Activated CD8-positive, alpha-beta T cell treated with anti-CD3 and anti-CD28 coated beads, Interleukin-2, amount 10 ng/mL, durations not matched to agents 7 days and 5 days (primary cell): ENCODE measurements at regions not wholly inside any gene's neighbourhood (a gene's known extent, or its start where the extent isn't known, plus 50 kb on each side); places are given as distances from the start of the nearest gene placed in this dataset.

Experiments
- ATAC-seq: fragments of 150-1000 bp; cut with Tn5 transposase; one replicate; pipeline ENCODE4 v1.10.0; 2021; ENCODE audit warnings: moderate library complexity
- CTCF ChIA-PET: fragments of 350-600 bp; sonication (Branson Sonifier 250); formaldehyde crosslinking; loops from one replicate; lab custom pipeline; 2021; ENCODE audit warnings: antibody characterized with exemption; lab: Charles Lee
- POLR2A ChIA-PET: fragments of 350-600 bp; sonication (Branson Sonifier 250); formaldehyde crosslinking; loops from one replicate; lab custom pipeline; 2021; ENCODE audit warnings: antibody characterized with exemption; lab: Charles Lee
- DNase-seq: peaks from one replicate; pipeline ENCODE4 v3.0.0-alpha.2; 2020
- H3K27ac Mint-ChIP-seq: one replicate; pipeline ENCODE4 v1.8.0; 2021; ENCODE audit warnings: mild to moderate bottlenecking, mixed read lengths
- H3K27me3 Mint-ChIP-seq: one replicate; pipeline ENCODE4 v1.8.0; 2021; ENCODE audit warnings: low read depth, mixed read lengths
- H3K36me3 Mint-ChIP-seq: one replicate; pipeline ENCODE4 v1.8.0; 2021; ENCODE audit warnings: low read depth, mixed read lengths
- H3K4me1 Mint-ChIP-seq: one replicate; pipeline ENCODE4 v1.8.0; 2021; ENCODE audit warnings: low read depth, mixed read lengths
- H3K4me3 Mint-ChIP-seq: one replicate; pipeline ENCODE4 v1.8.0; 2021; ENCODE audit warnings: mild to moderate bottlenecking, mixed read lengths
- H3K9me3 Mint-ChIP-seq: one replicate; pipeline ENCODE4 v1.8.0; 2022; ENCODE audit warnings: mixed read lengths; ENCODE audit not compliant: insufficient read depth

DNA sequence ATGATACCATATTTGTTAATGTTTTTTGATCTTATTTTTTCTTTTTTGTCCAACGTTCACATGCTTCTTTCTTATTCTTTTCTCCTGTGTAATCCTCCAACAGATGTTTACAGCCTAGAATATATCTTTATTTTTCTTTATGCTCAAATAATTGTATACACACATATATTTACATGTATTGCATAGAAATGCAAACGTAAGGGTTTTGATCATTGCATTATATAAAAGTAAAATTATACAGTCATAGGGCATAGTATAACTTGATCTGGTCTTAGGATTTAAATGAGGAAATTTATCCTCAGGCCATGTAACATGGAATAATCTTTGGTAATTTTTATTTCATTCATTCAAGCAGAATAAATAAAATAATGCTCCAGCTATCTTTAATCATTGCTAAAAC lies 84.9 kb upstream of the EEF1E1 start:
- POLR2A ChIA-PET: no interaction called here
- H3K36me3 Mint-ChIP-seq: no peaks in the 10 kb centered on the region
- H3K27me3 Mint-ChIP-seq: peaks cover 3% of the 10 kb centered on the region
- no peaks in the 10 kb centered on the region for H3K9me3 Mint-ChIP-seq
- no peaks in the 10 kb centered on the region for H3K4me1 Mint-ChIP-seq
- DNase-seq (no peak), ATAC-seq (no peak)
- CTCF ChIA-PET: no interaction called here
- no peak overlapping the region for H3K4me3 Mint-ChIP-seq
- H3K27ac Mint-ChIP-seq: no peak overlapping the region

DNA sequence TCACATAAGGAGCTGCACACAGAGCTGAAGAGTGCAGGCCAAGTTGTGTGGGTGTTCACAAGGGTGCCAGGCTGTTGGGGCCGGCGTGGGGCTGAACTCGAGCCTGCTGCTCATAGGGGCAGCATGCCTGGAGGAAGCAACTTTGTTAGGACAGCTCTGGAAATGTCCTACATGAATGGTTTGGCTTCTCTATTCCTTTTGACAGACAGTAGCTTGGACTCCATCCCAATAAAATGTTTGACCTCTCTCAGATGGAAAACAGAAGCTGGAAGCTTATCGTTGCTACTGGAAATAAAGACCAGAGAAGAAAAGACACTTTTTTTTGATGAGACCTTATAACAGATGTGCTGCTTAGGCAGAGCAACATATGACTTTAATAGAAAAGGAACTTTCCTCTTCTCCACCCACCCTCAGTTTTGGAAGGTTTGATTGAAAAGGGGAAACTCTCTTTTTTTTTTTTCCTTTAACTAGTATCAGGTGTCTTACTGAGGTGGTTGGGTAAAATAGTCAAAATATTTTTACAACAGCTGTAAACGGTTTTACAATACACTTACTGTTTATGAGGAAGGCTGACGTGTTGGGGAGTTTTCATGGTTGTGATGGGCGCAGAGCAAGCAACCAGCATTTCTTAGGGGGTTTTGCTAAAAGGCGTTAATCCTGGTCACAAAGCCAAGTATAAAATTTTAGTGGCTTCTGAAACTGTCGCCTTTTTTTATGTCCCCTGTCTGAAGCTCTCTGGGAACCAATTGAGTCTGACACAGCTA lies 80.7 kb upstream of the EEF1E1 start:
- Mint-ChIP-seq H3K4me1 (no peaks in the 10 kb centered on the region), H3K4me3 (no peak overlapping the region), H3K27me3 (peaks cover 3% of the 10 kb centered on the region), H3K27ac (no peak overlapping the region), H3K9me3 (no peaks in the 10 kb centered on the region), H3K36me3 (no peaks in the 10 kb centered on the region)
- POLR2A ChIA-PET: no interaction called here
- ATAC-seq: no peak
- DNase-seq: no peak
- CTCF ChIA-PET: no interaction called here

DNA sequence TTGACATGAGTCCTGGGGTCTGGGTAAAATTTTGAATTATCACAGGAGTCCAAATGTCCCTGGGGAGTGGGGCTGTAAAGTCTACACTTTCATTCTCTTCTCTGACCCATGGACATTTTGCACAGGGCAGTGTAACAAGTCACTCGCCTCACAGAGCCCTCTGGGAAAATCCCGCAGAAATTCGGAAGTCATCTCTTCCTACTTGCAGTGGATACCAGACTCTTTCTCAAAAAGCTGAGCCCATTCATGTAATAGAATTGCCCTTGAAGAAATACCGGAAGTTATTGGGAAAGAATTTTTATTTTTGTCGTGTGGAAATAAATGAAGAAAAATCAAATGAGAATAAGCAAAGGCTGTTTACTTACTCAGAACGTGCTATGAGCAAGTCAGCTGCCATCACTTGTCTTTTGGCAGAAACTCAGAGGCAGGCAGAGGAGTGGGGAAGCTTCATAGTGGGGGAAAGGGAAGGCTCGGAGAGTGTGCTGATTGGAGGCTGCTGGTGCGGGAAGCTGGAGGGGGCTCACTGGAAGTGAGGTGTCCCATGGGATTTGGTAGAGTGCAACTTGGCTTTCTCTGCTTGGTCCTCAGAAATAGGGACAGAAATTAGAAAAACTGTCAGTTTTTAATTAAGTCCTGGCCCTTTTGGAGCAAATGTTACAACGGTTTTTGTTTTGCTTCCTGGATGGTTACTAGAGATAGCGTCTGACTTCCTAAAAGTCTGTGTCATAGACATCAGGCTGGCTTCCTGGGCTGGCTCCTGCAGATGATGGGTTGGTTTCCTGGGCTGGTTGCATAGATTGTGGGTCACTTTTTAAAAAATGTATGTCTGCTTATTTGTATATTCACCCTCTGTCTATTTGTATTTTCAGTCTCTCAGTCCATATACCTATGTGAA lies 79.8 kb upstream of the EEF1E1 start:
- POLR2A ChIA-PET: no interaction called here
- Mint-ChIP-seq H3K9me3 (no peaks in the 10 kb centered on the region), H3K4me1 (no peaks in the 10 kb centered on the region), H3K27ac (no peak overlapping the region), H3K27me3 (peaks cover 3% of the 10 kb centered on the region), H3K4me3 (no peak overlapping the region), H3K36me3 (no peaks in the 10 kb centered on the region)
- ATAC-seq: no peak
- DNase-seq: no peak
- CTCF ChIA-PET: no interaction called here

DNA sequence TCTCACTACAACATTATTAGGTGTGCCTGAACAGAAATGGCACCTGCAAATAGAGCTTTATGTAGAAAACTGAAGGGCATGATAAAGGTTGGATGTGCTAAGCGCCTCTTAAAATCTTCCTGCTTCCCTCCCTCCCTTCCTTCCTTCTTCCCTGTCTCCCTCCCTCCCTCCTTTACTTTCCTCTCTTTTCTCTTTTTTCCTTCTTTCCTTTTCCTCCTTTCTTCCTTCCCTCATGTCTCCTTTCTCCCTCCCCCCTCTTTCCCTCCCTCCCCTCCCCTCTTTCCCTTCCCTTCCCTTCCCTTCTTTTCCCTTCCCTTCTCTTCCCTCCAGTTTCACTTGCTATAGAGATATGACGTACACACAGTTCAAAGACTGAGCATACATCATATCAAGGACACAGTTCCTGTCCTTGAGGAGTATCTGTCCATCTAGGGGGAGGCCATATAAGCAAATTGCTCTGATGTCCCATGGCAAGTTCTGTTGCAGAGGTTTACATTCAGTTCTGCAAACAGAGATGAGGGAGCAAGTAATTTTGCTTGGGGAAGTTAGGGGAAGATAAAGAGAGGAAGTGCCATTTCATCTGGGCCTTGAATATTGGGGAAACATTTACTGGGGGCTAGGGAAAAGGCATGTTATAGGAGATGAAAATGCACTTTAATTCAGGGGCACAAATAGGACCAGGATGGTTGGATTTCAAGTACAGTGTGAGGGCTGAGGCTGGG lies 79.0 kb upstream of the EEF1E1 start:
- Mint-ChIP-seq H3K27me3 (peaks cover 6% of the 10 kb centered on the region), H3K4me1 (no peaks in the 10 kb centered on the region), H3K36me3 (no peaks in the 10 kb centered on the region), H3K27ac (no peak overlapping the region), H3K4me3 (no peak overlapping the region), H3K9me3 (no peaks in the 10 kb centered on the region)
- DNase-seq (no peak), ATAC-seq (no peak)
- ChIA-PET CTCF (no interaction called here), POLR2A (no interaction called here)

DNA sequence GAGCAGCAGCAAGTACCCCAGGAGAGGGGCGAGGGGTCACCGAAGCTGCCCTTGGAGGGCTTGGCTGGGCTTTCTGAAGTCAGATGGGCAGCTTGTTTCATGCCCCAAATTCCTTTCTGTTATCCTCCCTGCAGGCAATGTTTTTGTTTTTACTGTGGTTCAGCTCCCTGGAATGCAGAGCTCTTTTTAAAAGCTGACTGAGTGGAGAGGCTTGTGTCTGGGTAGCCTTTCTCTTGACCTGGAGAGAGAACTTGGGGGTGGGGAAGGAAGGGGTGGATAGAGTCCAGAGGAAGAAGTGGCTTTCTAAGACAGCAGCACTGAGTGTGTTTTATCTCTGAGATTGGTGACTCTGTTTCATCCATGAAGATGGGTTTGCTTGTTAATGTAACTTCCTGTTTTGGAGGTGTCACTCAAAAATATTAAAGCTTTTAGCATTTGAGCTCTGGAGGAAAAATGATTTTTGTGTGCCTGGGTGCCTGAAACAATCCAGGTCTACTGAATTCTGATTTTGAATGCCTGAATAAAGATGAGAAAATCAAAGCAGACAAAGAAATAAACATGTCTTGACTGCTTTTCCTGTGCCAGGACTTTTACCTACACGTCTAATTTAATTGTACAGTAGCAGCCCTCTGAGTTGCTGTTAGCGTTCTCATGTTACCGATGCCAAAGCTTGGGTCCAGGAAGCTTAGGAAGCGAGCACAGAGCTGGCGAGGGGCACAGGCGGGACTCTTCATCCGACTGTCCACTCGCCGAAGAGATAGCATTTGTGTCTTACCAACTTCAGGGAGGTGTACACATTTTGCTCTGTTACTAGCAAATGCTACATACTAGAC lies 78.2 kb upstream of the EEF1E1 start:
- peaks cover 6% of the 10 kb centered on the region for H3K27me3 Mint-ChIP-seq
- H3K36me3 Mint-ChIP-seq: no peaks in the 10 kb centered on the region
- H3K27ac Mint-ChIP-seq: no peak overlapping the region
- H3K4me1 Mint-ChIP-seq: no peaks in the 10 kb centered on the region
- no peaks in the 10 kb centered on the region for H3K9me3 Mint-ChIP-seq
- CTCF ChIA-PET: no interaction called here
- no peak overlapping the region for H3K4me3 Mint-ChIP-seq
- DNase-seq (no peak), ATAC-seq (no peak)
- POLR2A ChIA-PET: no interaction called here

DNA sequence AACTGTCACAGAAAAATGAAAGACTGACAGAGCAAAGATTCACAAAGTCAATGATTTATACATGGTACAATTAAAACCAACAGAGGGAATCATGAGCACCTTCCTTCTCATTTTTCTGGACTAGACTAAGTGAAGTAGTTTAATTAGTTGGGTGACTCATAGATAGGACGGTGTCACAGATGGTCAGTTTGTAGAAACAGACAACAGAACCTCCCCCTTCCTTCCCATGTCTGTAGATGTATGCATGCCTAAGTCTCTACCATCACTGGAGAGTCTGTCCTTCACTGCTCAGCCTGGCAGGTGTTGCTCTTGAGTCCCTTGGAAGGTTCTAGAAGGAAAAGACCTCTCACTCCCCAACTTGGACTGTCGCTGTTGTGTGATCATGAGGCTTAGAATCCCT lies 75.4 kb upstream of the EEF1E1 start:
- ATAC-seq: no peak
- H3K9me3 Mint-ChIP-seq: no peaks in the 10 kb centered on the region
- DNase-seq: no peak
- H3K27me3 Mint-ChIP-seq: peaks cover 3% of the 10 kb centered on the region
- CTCF ChIA-PET: no interaction called here
- H3K27ac Mint-ChIP-seq: no peak overlapping the region
- no peak overlapping the region for H3K4me3 Mint-ChIP-seq
- POLR2A ChIA-PET: no interaction called here
- H3K36me3 Mint-ChIP-seq: no peaks in the 10 kb centered on the region
- no peaks in the 10 kb centered on the region for H3K4me1 Mint-ChIP-seq

DNA sequence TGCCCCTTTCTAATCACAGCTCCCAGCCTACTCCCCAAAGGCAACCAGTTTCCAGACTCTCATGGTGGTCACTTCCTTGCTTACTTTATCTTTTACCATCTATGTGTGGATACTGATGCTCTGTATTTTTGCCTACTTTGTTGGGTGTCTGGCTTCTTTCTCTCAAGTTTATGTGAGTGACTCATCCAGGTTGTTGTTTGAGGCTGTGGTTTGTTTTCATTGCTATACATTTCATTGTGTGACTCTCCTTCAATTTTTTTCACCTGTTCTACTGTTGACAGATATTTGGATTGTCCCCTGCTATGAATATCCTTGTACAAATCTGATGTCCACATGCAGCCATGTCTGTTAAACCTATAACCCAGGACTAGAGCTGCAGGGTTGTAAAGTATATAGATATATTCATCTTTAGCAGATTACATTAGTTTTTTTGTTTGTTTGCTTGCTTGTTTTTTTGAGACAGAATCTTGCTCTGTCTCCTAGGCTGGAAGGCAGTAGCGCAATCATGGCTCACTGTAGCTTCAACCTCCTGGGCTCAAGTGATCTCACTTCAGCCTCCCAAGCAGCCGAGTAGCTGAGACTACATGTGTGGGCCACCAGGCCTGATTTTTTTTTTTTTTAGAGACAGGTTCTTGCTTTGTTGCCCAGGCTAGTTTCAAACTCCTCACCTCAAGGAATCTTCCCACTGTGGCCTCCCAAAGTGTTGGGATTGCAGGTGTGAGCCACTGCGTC lies 72.9 kb upstream of the EEF1E1 start:
- no peaks in the 10 kb centered on the region for H3K4me1 Mint-ChIP-seq
- H3K4me3 Mint-ChIP-seq: no peak overlapping the region
- H3K27ac Mint-ChIP-seq: no peak overlapping the region
- ATAC-seq (no peak), DNase-seq (no peak)
- H3K36me3 Mint-ChIP-seq: no peaks in the 10 kb centered on the region
- H3K9me3 Mint-ChIP-seq: no peaks in the 10 kb centered on the region
- ChIA-PET POLR2A (no interaction called here), CTCF (interaction anchor here (0.6 kb wide), 1 partner anchor 55 kb away, joined by 3 read pairs; no protein-coding TSS in a partner anchor)
- H3K27me3 Mint-ChIP-seq: peaks cover 3% of the 10 kb centered on the region

DNA sequence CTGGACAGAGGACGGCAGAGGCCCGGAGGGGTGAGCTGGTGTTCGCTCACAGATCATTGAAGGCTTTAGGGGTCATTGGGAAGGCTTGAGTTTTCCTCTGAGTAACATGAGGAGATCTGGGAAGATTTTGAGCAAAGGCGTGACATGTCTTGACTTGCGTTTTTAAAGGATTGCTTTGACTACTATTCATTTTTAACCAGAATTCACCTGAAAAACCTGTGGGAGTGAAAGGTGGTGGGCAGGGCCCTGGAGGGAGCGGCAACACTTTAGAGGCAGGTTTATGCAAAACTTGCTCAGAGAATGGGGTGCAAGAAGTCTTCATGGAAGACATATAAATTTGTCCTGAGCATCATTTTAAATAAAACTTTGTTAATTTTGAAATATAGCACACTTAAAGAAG lies 72.2 kb upstream of the EEF1E1 start:
- Mint-ChIP-seq H3K36me3 (no peaks in the 10 kb centered on the region), H3K4me3 (no peak overlapping the region), H3K27me3 (peaks cover 3% of the 10 kb centered on the region), H3K4me1 (no peaks in the 10 kb centered on the region), H3K9me3 (no peaks in the 10 kb centered on the region), H3K27ac (no peak overlapping the region)
- ChIA-PET POLR2A (no interaction called here), CTCF (no interaction called here)
- no peak for ATAC-seq
- no peak for DNase-seq

DNA sequence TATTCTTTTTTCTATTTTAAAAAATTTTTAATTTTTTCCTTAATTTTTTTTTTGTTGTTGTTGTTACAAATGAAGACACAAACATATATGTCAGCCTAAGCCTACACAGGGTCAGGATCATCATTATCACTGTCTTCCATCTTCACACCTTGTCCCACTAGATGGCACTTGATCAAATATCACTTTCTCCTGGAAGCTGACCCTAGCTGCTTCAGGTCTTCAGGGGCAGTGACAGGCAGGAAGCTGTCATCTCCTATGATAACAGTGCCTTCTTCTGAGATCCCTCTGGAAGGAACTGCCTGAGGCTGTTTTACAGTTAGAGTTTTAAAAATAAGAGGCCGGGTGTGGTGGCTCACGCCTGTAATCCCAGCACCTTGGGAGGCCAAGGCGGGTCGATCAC lies 70.2 kb upstream of the EEF1E1 start:
- Mint-ChIP-seq H3K4me1 (no peaks in the 10 kb centered on the region), H3K4me3 (no peak overlapping the region), H3K36me3 (no peaks in the 10 kb centered on the region), H3K27ac (no peak overlapping the region), H3K9me3 (no peaks in the 10 kb centered on the region), H3K27me3 (peaks cover 3% of the 10 kb centered on the region)
- DNase-seq (no peak), ATAC-seq (no peak)
- POLR2A ChIA-PET: interaction anchor here (0.6 kb wide), 1 partner anchor 367 kb away, joined by 3 read pairs; no protein-coding TSS in a partner anchor
- CTCF ChIA-PET: interaction anchor here (1.9 kb wide), 1 partner anchor 47 kb away, joined by 5 read pairs; no protein-coding TSS in a partner anchor

DNA sequence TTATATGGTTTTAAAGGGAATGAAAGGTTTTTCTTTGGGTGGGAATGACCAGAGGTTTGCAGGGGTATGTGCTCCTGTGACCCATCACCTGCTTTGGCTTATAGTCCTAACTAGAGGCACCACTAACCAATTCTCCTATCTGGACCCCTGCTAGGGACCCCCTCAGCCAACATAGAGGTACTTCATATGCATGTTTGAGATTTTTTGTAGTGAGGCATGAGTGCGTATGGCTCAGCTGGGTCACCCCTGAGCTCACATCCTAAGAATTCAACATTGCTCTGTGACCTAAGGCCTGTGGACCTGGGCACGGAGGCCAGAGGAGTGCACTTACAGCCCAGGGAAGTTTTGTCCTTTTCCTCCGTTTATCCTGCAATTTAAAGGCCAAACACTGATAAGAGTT lies 68.4 kb upstream of the EEF1E1 start:
- no peaks in the 10 kb centered on the region for H3K36me3 Mint-ChIP-seq
- ChIA-PET POLR2A (no interaction called here), CTCF (no interaction called here)
- H3K4me3 Mint-ChIP-seq: no peak overlapping the region
- DNase-seq: no peak
- no peaks in the 10 kb centered on the region for H3K4me1 Mint-ChIP-seq
- no peak overlapping the region for H3K27ac Mint-ChIP-seq
- no peaks in the 10 kb centered on the region for H3K9me3 Mint-ChIP-seq
- H3K27me3 Mint-ChIP-seq: peaks cover 2% of the 10 kb centered on the region
- ATAC-seq: no peak

DNA sequence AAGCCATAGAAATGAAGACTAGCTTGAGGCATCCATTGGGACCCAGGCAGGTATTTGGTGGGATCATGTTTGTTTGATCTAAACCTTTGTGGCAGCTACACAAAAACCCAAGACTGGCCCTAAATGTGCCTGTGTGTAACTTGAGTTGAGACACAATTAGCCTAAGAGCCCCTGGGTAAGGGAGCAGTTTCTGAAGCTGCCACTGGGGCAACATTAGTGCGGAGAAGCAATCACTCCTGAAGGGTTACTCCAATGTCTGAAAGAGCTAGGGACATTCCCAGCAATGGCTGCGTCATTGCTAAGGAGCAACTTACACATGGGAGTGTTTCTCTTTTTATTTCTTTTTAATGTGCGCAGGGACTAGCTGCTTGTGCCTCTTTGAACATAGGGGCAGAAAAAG lies 67.9 kb upstream of the EEF1E1 start:
- ChIA-PET POLR2A (no interaction called here), CTCF (no interaction called here)
- DNase-seq (no peak), ATAC-seq (no peak)
- Mint-ChIP-seq H3K4me3 (no peak overlapping the region), H3K27me3 (peaks cover 2% of the 10 kb centered on the region), H3K9me3 (no peaks in the 10 kb centered on the region), H3K4me1 (no peaks in the 10 kb centered on the region), H3K36me3 (no peaks in the 10 kb centered on the region), H3K27ac (no peak overlapping the region)
